Trophoblast cell (in vitro differentiated cells and primary cell): ENCODE measurements at regions not wholly inside any gene's neighbourhood (a gene's known extent, or its start where the extent isn't known, plus 50 kb on each side); places are given as distances from the start of the nearest gene placed in this dataset.

ENCODE experiments used
- DNase-seq, 2 donors: peaks; one replicate each; pipeline ENCODE4 v3.0.0-alpha.2; 2016
- H2AFZ ChIP-seq: 2 replicates; pipeline ENCODE4 v1.6.1; 2013; ENCODE audit warnings: low read length, moderate library complexity, mild to moderate bottlenecking; ENCODE audit not compliant: insufficient read depth, poor library complexity
- H2AK5ac ChIP-seq: 2 replicates; pipeline ENCODE4 v1.6.1; 2013; ENCODE audit warnings: mild to moderate bottlenecking, low read length
- H2BK120ac ChIP-seq: 2 replicates; pipeline ENCODE4 v1.6.1; 2013; ENCODE audit warnings: low read length, mild to moderate bottlenecking, moderate library complexity; ENCODE audit not compliant: insufficient read depth, poor library complexity
- H2BK12ac ChIP-seq: 2 replicates; pipeline ENCODE4 v1.6.1; 2013; ENCODE audit warnings: mild to moderate bottlenecking, low read length, moderate library complexity
- H2BK5ac ChIP-seq: 2 replicates; pipeline ENCODE4 v1.6.1; 2013; ENCODE audit warnings: low read length, low read depth, moderate library complexity, mild to moderate bottlenecking; ENCODE audit not compliant: poor library complexity
- H3K14ac ChIP-seq: 2 replicates; pipeline ENCODE4 v1.6.1; 2013; ENCODE audit warnings: mild to moderate bottlenecking, low read length
- H3K18ac ChIP-seq: 2 replicates; pipeline ENCODE4 v1.6.1; 2013; ENCODE audit warnings: mild to moderate bottlenecking, low read length
- H3K23ac ChIP-seq: 2 replicates; pipeline ENCODE4 v1.6.1; 2013; ENCODE audit warnings: low read length
- H3K27ac ChIP-seq: 2 replicates; pipeline ENCODE4 v1.5.1; 2013; ENCODE audit warnings: low read depth, mild to moderate bottlenecking, inconsistent platforms, low read length, moderate library complexity
- H3K27me3 ChIP-seq: 2 replicates; pipeline ENCODE4 v1.6.1; 2013; ENCODE audit warnings: inconsistent platforms, mild to moderate bottlenecking, low read length, moderate library complexity; ENCODE audit not compliant: insufficient read depth
- H3K36me3 ChIP-seq, 2 experiments: 1 replicate in 1 of 2; 2 replicates in 1 of 2; pipeline ENCODE4 v1.6.1; 2013; ENCODE audit warnings: low read length in 2 of 2, mild to moderate bottlenecking in 2 of 2, moderate library complexity in 1 of 2; ENCODE audit not compliant: insufficient read depth in 2 of 2, control insufficient read depth in 1 of 2
- H3K4ac ChIP-seq: 2 replicates; pipeline ENCODE4 v1.6.1; 2013; ENCODE audit warnings: low read depth, mild to moderate bottlenecking, low read length, moderate library complexity
- H3K4me1 ChIP-seq, 2 experiments: 1 replicate in 1 of 2; 2 replicates in 1 of 2; pipeline ENCODE4 v1.6.1; 2013; ENCODE audit warnings: low read length in 2 of 2, mild to moderate bottlenecking in 2 of 2, moderate library complexity in 1 of 2; ENCODE audit not compliant: insufficient read depth in 2 of 2, control insufficient read depth in 1 of 2
- H3K4me2 ChIP-seq: 2 replicates; pipeline ENCODE4 v1.6.1; 2013; ENCODE audit warnings: inconsistent platforms, mild to moderate bottlenecking, low read length, moderate library complexity
- H3K4me3 ChIP-seq: 2 replicates; pipeline ENCODE4 v1.5.1; 2013; ENCODE audit warnings: mild to moderate bottlenecking, low read depth, low read length, inconsistent platforms
- H3K79me1 ChIP-seq: one replicate; pipeline ENCODE4 v1.6.1; 2013; ENCODE audit warnings: low read length
- H3K79me2 ChIP-seq: 2 replicates; pipeline ENCODE4 v1.6.1; 2013; ENCODE audit warnings: low read length, mild to moderate bottlenecking; ENCODE audit not compliant: control insufficient read depth, insufficient read depth, poor library complexity
- H3K9ac ChIP-seq: 2 replicates; pipeline ENCODE4 v1.6.1; 2013; ENCODE audit warnings: mild to moderate bottlenecking, low read length
- H3K9me3 ChIP-seq: 2 replicates; pipeline ENCODE4 v1.6.1; 2013; ENCODE audit warnings: low read depth, mild to moderate bottlenecking, control low read depth, inconsistent platforms, low read length; ENCODE audit not compliant: insufficient read depth
- H4K12ac ChIP-seq: 2 replicates; pipeline ENCODE4 v1.6.1; 2013; ENCODE audit warnings: low read depth, mild to moderate bottlenecking, low read length, moderate library complexity
- H4K8ac ChIP-seq: 2 replicates; pipeline ENCODE4 v1.6.1; 2013; ENCODE audit warnings: low read depth, mild to moderate bottlenecking, low read length, moderate library complexity
- H4K91ac ChIP-seq: one replicate; pipeline ENCODE4 v1.6.1; 2013; ENCODE audit warnings: low read depth, mild to moderate bottlenecking, low read length, moderate library complexity
- WGBS: extraction: QIAGEN DNeasy Blood & Tissue Kit; methylation state at CpG from one replicate; pipeline ENCODE4 v1.1.7; 2013; ENCODE audit warnings: missing lambda C conversion rate; ENCODE audit not compliant: insufficient read length, insufficient coverage; ENCODE audit errors: extremely low coverage; 5-methylcytosine and 5-hydroxymethylcytosine counted together

DNA sequence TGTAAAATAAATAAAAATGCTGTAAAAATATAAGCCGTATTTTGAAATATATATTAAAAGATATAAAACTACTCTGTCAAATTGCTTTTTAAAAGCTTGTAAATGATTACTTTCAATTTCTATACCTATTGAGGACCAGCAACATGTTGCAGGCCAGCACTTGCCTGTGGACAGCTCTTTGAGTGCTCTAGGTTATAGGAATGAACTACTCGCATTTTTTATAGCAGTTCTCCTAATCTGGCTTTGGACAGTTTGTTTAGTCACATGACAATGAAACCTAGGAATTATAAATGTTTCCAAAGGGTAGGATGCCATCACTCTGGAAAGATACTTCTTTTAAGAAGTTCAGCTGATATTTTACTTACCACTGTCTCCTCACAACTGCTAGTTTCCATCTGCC is 117.7 kb upstream of the PTPRZ1 start:
- no peak overlapping the region for H2AK5ac ChIP-seq
- no CpG with 5 or more reads among the region's 2 CpGs for WGBS

GRCh38 chr7:121753944-121754343 is 119.0 kb upstream of the PTPRZ1 start:
- Histone ChIP-seq H2BK120ac (no peak overlapping the region), H2AK5ac (no peak overlapping the region), H3K27ac (no peak overlapping the region), H4K91ac (no peak overlapping the region), H4K8ac (no peak overlapping the region), H3K4ac (no peak overlapping the region), H3K23ac (no peak overlapping the region), H3K9me3 (no peaks in the 10 kb centered on the region), H3K36me3 (no peaks in the 10 kb centered on the region), H3K14ac (no peak overlapping the region), H3K27me3 (no peaks in the 10 kb centered on the region), H3K4me3 (no peak overlapping the region), H3K4me1 (no peaks in the 10 kb centered on the region), H2AFZ (no peak overlapping the region), H2BK12ac (no peak overlapping the region), H3K18ac (no peak overlapping the region), H3K79me1 (no peaks in the 10 kb centered on the region), H3K4me2 (no peak overlapping the region), H3K79me2 (no peaks in the 10 kb centered on the region), H4K12ac (no peak overlapping the region), H3K9ac (no peak overlapping the region), H2BK5ac (no peak overlapping the region)
- DNase-seq: peak in 1 of 2 donors; percentile 35
- no CpG with 5 or more reads among the region's 2 CpGs for WGBS

More for the DNA sequence above, 117.7 kb upstream of the PTPRZ1 start:
- Histone ChIP-seq H3K14ac (no peak overlapping the region), H2BK120ac (no peak overlapping the region), H4K12ac (no peak overlapping the region), H2AFZ (no peak overlapping the region), H3K4me2 (no peak overlapping the region), H3K79me1 (no peaks in the 10 kb centered on the region), H3K9ac (no peak overlapping the region), H3K4me3 (no peak overlapping the region), H3K36me3 (no peaks in the 10 kb centered on the region), H3K79me2 (no peaks in the 10 kb centered on the region), H2BK12ac (no peak overlapping the region), H2BK5ac (no peak overlapping the region), H4K91ac (no peak overlapping the region), H3K18ac (no peak overlapping the region), H3K4ac (no peak overlapping the region), H4K8ac (no peak overlapping the region), H3K4me1 (no peaks in the 10 kb centered on the region), H3K27me3 (no peaks in the 10 kb centered on the region), H3K9me3 (no peaks in the 10 kb centered on the region), H3K27ac (no peak overlapping the region), H3K23ac (no peak overlapping the region)
- no peak for DNase-seq

DNA sequence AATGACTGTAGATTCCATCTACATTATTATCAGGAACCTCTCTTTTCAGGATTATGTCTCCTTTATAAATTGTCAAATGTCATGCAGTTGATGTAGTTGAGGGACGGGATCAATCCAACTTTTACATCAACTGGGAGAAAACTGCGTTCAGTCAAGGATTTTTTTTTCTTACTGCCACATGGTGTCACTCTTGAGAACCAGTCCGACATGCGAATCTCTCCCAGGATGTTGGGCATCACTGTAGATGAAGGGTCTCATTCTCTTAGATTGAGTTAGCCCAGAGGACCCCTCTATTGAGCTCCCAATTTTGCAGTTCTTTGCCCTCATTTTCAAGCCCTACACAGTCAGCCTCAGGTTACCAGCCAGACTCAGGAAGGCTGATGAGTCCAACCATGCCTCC is 120.3 kb upstream of the PTPRZ1 start:
- no peak overlapping the region for H2BK5ac ChIP-seq
- H2AFZ ChIP-seq: no peak overlapping the region
- H3K27me3 ChIP-seq: no peaks in the 10 kb centered on the region
- H2AK5ac ChIP-seq: no peak overlapping the region
- H2BK12ac ChIP-seq: no peak overlapping the region
- no peak overlapping the region for H3K14ac ChIP-seq
- no peak overlapping the region for H3K9ac ChIP-seq
- no peak overlapping the region for H3K23ac ChIP-seq
- H3K36me3 ChIP-seq: no peaks in the 10 kb centered on the region
- DNase-seq: peak in 1 of 2 donors; percentile 37
- no peak overlapping the region for H3K4me2 ChIP-seq
- H3K4ac ChIP-seq: no peak overlapping the region
- no peak overlapping the region for H4K91ac ChIP-seq
- no peak overlapping the region for H2BK120ac ChIP-seq
- H3K27ac ChIP-seq: no peak overlapping the region
- no peak overlapping the region for H4K12ac ChIP-seq
- H3K9me3 ChIP-seq: no peaks in the 10 kb centered on the region
- H4K8ac ChIP-seq: no peak overlapping the region
- H3K4me1 ChIP-seq: no peaks in the 10 kb centered on the region
- no peaks in the 10 kb centered on the region for H3K79me2 ChIP-seq
- H3K79me1 ChIP-seq: no peaks in the 10 kb centered on the region
- no CpG with 5 or more reads among the region's 4 CpGs for WGBS
- no peak overlapping the region for H3K4me3 ChIP-seq
- H3K18ac ChIP-seq: no peak overlapping the region

DNA sequence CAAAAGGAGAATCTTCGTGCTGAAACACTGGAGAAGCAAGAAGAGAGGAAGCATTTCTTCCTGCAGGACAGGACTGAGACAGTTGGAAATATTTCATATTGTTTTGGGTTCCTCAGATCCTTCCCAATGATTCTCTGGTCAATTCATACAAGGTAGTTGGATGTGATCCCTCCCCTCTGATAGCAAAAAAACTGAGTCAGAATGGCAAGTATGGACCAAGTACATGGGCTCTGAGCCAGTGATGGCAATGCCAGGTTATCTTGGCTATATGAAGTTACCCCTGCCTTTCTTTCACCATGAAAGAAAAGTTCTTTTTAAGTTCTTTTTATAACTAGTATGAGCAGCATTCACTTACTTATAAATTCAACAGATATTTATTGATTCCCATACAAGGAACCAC is 124.4 kb upstream of the PTPRZ1 start:
- no CpG with 5 or more reads among the region's 1 CpG for WGBS
- Histone ChIP-seq H3K4me3 (no peak overlapping the region), H3K27me3 (no peaks in the 10 kb centered on the region), H2AK5ac (no peak overlapping the region), H3K4me2 (no peak overlapping the region), H4K8ac (no peak overlapping the region), H3K4ac (no peak overlapping the region), H3K4me1 (no peaks in the 10 kb centered on the region), H4K91ac (no peak overlapping the region), H3K18ac (no peak overlapping the region), H3K23ac (no peak overlapping the region), H2BK12ac (no peak overlapping the region), H2BK120ac (no peak overlapping the region), H3K79me2 (no peaks in the 10 kb centered on the region), H4K12ac (no peak overlapping the region), H3K27ac (no peak overlapping the region), H2BK5ac (no peak overlapping the region), H3K79me1 (no peaks in the 10 kb centered on the region), H3K36me3 (no peaks in the 10 kb centered on the region), H2AFZ (no peak overlapping the region), H3K9me3 (no peaks in the 10 kb centered on the region), H3K14ac (no peak overlapping the region), H3K9ac (no peak overlapping the region)
- no peak for DNase-seq
